ENCODE measurements at regions not wholly inside any gene's neighbourhood (a gene's known extent, or its start where the extent isn't known, plus 50 kb on each side); places are given as distances from the start of the nearest gene placed in this dataset.
"Not testable (repeated sequence)": the region's sequence is repeated elsewhere in the genome, so short reads cannot be mapped to it uniquely, and the experiment has no call there.

GRCh38 chr13:87093399-87093798 lies 577.8 kb upstream of the SLITRK5 start:
- DNase-seq (ENCODE audit: low read depth): peak; percentile 10

GRCh38 chr13:87094646-87095045 lies 576.5 kb upstream of the SLITRK5 start:
- DNase-seq (ENCODE audit: low read depth): no peak

DNA sequence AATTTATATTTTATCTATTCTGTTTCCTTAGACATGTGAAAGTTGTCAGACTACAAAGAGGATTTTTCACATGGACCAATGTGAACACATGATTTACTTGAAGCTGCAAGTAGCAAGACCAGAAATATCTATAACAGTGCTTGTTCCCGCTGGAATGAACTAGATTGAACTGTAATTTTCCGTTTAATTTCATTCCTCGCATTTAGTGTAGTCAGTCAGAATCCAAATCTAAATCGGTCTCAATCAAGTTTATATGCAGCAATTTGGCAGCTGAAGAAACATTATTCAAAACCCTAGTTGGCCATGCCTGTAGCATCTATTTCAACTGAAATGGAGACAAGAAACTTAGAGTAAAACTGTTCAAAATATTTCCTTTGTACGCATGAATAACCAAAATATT lies 570.7 kb upstream of the SLITRK5 start:
- no peak for DNase-seq (ENCODE audit: low read depth)

DNA sequence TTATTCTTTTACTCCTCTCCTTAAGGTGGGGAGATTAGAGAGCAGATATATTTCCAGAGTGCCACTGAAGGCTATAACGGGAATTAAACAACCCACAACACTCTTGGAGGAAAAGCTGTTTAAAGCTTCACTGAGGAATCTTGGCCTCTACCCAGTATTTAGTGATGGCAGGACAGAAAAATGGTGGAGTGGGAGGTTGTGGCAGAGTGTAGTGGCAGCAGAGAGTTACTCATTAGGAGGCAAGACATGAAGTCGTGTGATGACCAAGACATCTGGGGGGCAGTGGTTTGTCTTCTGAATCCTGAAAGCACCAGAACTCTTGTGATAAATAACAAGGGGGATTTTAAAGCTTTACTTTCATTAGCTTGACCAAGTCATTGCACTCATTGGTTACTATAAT lies 563.5 kb upstream of the SLITRK5 start:
- no peak for DNase-seq (ENCODE audit: low read depth)

- DNase-seq (ENCODE audit: low read depth): peak; percentile 1
These were observed 550.7 kb upstream of the SLITRK5 start for GRCh38 chr13:87120476-87120875.

DNA sequence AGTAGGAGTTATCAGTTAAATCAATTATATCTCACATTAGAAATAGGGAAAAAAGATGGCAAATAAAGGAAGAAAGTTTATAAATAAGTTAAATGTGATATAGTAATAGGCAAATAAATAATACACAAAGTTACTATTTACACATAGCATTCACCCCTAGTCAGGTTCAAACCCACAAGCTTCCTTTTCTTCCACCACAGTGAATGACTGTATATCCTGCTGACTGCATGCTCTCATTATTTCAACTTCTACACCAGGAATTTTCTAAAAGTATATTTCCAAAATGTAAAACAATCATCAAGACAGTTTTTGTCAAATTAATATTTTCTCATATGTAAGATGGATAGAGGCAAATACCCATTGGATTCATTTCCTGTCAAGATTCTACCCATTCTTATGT lies 548.6 kb upstream of the SLITRK5 start:
- peak; percentile 52 for DNase-seq (ENCODE audit: low read depth)

DNA sequence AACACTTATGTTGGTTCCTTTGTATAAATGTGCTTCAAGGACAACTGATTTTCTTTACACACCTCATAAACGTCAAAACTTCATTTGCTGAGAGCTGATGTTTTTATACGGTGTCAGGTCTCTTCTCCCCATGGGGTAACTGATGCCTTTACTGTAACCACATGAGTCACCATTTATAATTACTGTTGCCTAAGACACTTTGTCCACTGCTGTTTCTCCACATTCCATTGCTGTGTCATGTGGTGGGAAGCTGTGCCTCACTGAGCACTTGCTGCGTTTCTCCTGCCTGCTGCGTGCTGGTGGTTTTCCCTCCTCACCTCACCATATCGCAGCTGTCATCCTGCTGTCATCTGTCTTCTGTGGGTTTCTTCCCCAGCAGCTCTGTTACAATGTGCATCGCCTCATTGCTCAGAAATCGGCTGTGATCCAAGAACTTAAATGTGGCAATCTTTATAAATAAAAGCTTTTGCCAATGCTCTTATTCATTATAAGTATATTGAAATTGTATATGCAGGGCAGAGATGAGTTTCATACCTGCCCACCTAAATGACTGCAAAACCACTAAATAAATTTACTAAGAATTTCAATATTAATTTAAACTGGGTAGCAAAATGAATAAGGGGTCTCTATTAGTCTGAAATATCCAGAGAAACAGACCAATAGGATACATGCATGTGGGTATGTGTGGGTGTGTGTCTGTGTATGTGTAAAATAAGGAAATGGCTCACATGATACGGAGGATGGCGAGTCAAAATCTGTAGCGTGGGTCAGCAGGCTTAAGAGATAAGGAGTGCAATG lies 547.0 kb upstream of the SLITRK5 start:
- peak; percentile 95 for DNase-seq (ENCODE audit: low read depth)

DNA sequence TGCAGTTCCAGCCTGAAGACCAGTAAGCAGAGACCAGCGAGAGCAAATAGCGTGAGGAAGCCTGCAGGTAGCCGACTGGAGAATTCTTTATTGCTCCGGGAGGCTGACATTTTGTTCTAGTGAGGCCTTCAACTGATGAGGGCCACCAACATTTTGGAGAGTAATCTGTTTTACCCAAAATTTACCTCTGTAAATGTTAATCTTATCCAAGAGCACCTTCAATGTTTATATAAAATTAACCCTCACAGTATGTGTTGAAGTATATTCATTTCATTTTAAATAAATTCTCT lies 546.4 kb upstream of the SLITRK5 start:
- DNase-seq (ENCODE audit: low read depth): no peak

- peak; percentile 26 for DNase-seq (ENCODE audit: low read depth)
These were observed 543.1 kb upstream of the SLITRK5 start for GRCh38 chr13:87128036-87128435.

DNA sequence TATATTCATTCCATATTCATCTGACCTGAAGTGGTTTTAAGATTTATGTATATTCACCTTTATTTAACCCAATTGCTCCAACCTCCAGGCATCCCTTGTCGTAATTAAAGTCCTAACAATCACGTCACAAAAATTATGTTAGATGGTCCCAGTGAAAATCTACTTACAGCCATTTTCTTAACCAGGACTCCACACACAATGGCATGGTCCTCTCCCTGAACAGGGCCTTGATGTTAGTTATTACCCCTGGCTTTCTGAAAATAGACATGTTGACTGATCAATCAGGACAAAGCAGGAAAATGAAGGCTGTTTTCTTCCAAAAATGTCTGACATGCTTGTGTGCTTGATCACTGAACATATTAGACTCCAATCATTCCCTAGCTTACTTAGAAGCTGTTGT lies 542.7 kb upstream of the SLITRK5 start:
- no peak for DNase-seq (ENCODE audit: low read depth)

DNA sequence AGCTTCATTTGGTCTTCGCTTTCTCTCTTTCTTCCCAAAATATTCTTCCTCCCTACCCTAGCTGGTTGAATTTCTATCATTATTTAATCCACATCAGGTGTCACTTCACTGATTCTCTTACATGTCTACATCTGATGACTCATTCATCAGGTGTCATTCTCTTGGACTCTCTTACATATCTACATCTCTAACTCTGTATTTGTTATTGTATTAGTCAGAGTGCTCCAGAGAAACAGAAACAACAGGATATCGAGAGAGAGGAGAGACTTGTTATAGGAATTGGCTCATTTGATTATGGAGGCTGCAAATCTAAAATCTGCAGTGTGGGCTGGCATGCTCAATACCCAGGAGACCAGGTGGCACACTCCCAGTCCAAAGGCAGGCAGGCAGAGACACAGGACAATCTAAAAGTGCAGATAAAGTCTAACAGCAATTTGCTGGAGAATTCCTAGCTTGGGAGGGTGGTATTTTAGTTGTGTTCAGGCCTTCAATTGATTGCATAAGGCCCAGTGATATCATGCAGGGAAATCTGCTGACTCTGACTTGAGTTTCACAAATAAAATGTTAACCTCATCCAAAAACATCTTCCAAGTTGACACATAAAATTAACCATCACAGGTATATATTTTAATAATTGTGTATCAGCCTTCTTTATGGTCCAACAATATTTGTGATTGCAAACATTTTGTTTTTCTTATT lies 541.4 kb upstream of the SLITRK5 start:
- peak; percentile 42 for DNase-seq (ENCODE audit: low read depth)

DNA sequence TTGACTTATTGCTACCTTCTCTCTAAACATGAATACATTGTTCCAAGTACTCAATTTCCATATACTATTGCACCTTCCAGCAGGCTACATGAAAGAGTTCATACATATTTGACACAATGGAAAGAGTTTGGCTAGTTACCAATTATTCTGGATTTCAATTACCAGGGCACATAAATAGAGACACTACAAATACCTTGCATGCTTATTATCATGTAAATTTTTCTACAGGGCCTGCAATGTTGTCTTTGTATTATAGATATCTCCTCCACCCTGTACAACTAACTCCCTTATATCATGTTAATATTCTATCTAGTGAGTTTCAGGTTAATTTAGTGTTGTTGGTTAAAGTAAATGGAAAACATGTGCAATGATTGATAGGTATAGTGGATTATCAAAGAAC lies 540.7 kb upstream of the SLITRK5 start:
- DNase-seq (ENCODE audit: low read depth): no peak

- no peak for DNase-seq (ENCODE audit: low read depth)
These were observed 539.6 kb upstream of the SLITRK5 start for GRCh38 chr13:87131611-87132010.

- no peak for DNase-seq (ENCODE audit: low read depth)
These were observed 532.3 kb upstream of the SLITRK5 start for GRCh38 chr13:87138866-87139265.

DNA sequence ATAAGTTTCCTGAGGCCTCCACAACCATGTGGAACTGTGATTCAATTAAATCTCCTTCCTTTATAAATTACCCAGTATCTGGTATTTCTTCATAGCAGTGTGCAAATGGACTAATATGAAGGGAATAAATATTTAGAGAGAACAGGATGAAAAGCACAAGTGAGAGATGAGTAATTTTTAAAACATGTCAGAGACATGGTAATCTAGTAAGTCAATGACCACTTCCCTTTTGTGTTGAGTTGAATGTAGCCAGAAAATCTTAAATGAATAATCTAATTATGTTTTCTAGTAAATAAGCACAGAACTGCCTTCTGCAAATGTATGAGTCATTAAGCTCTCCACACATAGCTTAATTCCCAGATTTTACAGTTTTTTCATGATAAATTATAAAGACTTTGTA lies 524.1 kb upstream of the SLITRK5 start:
- DNase-seq (ENCODE audit: low read depth): peak; percentile 52

- DNase-seq (ENCODE audit: low read depth): no peak
These were observed 517.8 kb upstream of the SLITRK5 start for GRCh38 chr13:87153371-87153770.

GRCh38 chr13:87166348-87166747 lies 504.8 kb upstream of the SLITRK5 start:
- no peak for DNase-seq (ENCODE audit: low read depth)

DNA sequence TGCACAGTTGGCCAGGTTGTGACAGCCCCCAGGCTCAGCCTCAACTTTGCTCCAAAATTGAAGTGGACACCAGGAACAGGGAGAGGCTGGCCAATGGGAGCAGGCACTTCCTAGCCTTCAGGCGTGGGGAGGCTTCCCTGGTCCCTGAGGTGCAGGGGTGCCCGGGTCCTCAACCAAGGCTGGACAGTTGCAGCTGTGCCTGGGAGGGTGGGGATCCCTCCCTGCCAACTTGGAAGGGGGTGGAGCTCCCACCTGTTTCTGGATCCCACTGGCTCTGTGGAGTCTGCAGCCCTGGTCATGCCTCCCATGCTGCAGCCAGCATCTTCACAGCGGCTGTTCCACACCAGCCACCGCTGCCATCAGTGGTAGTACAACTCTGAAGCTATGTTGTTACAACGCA lies 502.8 kb upstream of the SLITRK5 start:
- no peak for DNase-seq (ENCODE audit: low read depth)

DNA sequence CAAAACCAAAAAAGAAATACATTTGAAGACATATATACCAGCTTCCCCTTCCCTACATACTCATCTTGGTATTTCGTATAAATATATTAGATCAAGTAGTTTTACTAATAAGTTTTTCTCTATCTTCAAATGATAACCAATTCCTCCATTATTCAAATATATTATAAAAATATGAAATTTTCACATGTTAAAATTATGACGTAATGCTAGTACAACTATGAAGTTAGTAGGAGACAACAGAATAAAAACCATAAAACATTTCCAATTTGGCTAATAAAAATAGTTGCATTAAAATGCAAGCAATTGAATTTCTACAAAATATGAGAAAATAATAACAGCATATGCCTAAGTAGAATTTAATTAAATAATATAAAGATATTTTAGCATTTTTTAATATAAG lies 501.8 kb upstream of the SLITRK5 start:
- no peak for DNase-seq (ENCODE audit: low read depth)

DNA sequence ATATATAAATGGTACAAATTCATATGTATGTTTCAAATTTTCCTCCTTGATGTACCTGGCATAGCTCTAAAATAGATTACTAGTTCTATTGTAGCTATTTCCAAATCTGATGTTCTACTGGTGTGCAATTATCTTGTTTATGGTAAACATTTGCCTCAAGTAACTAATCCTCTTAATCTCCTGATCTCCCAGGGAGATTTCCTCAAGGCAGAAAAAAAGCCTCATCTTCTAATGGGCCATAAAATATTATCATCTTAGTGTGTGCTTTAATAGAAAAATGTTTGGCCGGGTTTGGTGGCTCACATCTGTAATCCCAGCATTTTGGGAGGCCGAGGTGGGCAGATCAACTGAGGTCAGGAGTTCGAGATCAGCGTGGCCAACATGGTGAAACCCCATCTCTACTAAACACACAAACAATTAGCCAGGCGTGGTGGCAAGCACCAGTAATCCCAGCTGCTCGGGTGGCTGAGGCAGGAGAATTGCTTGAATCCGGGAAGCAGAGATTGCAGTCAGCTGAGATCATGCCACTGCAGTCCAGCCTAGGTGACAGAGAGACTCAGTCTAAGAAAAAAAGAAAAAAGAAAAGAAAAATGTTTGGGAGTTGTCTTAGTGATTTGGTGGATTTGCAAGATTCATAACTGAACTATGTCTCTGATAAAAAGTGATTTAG lies 498.9 kb upstream of the SLITRK5 start:
- no peak for DNase-seq (ENCODE audit: low read depth)

- not testable (repeated sequence) for DNase-seq (ENCODE audit: low read depth)
These were observed 486.0 kb upstream of the SLITRK5 start for GRCh38 chr13:87185138-87185537.

DNA sequence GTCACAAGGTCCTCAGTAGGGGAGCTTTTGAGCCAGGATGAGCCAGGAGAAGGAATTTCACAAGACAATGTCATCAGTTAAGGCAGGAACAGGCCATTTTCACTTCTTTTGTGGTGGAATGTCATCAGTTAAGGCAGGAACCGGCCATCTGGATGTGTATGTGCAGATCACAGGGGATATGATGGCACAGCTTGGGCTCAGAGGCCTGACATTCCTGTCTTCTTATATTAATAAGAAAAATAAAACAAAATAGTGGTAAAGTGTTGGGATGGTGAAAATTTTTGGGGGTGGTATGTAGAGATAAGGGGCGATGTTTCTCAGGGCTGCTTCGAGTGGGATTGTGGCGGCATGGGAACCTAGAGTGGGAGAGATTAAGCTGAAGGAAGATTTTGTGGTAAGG lies 484.5 kb upstream of the SLITRK5 start:
- DNase-seq (ENCODE audit: low read depth): not testable (repeated sequence)

DNA sequence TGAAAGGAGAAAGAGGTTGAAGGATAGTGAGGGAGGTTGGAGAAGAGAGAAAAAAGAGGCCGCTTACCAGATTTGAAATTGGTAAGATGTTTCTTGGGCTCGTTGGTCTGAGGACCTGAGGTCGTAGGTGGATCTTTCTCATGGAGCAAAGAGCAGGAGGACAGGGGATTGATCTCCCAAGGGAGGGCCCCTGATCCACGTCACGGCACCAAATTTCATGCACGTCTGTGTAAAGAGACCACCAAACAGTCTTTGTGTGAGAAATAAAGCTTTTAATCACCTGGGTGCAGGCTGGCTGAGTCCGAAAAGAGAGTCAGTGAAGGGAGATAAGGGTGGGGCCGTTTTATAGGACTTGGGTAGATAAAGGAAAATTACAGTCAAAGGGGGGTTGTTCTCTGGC lies 479.7 kb upstream of the SLITRK5 start:
- DNase-seq (ENCODE audit: low read depth): not testable (repeated sequence)

Data from M059J (cell line).